GM19351 (cell line): ENCODE measurements at regions not wholly inside any gene's neighbourhood (a gene's known extent, or its start where the extent isn't known, plus 50 kb on each side); places are given as distances from the start of the nearest gene placed in this dataset.

Source experiments
- ATAC-seq: cut with Tn5 transposase; IDR thresholded peaks from one replicate; pipeline ENCODE4 v1.9.1; 2021; ENCODE audit warnings: mild to moderate bottlenecking, moderate library complexity; ENCODE audit not compliant: unreplicated experiment

DNA sequence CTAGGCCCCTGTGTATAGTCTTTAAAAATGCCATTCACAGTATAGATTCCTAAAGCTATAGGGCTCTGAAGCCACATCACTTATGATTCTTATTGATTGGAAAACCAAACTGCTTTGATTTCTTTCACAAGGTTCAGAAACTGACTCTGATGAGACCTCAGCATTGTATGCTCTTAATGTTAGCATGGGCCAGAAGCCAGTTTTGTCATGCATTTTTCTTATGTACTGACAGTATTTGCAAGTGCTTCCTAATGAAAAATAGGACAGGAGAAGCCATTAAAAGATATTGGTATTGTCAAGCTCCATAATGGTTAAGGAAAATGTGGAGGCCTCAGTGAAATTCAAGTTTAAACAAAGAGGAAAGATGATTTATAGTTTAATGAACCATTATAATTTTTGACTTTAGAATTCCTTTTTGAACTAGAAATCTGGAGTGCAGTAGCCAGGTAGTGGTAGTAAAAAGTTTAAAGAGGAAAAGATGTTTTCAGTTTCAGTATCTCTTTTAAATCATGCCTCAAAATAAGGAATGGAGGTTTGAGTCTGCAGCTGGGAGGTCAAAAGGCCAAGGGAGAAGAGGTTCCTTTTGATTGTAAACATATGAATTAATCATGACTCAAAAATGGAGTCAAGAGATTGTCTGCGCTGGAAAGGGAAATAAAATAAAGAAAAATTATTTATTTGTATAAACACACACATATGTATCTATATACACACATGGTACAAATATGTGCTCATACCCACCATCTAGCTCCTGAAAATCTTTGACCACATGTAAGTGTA, 388.1 kb upstream of the PRICKLE1 start:
- no peak for ATAC-seq

DNA sequence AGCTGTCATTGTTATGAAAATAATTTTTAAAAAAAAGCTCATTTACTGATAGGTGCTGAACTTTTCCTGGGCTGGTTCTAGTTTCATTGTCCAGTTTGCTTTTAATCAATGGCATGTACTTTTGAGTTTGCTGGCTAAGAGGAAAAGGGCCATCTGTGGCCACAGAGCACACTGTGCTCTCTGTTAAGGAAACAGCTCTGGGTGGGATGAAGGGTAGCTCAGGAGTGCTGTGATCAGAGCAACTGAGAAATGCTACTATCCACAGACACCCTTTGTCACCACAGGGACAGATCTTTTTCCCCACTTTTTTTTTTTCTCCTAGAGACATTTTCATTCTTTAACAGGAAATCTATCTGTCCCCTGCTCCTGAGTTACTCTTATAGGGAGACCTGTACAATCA, 387.1 kb upstream of the PRICKLE1 start:
- no peak for ATAC-seq

DNA sequence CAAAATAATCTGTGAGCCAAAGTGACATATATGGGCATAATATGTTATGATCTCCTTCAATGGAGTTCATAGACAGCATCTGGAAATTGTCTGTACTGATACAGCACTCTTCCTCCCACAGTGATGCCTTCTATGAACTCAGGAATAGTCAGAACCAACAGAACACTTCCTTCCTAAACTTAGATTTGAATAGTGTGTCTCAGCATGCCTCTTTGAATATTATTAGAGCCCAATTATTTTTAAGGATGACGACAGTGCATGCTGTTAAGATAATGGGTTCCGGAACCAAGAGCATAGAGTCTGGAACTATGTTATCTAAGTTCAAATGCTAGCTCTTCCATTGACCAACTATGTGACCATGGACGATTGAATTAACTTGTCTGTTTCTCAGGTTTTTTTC, 386.6 kb upstream of the PRICKLE1 start:
- no peak for ATAC-seq

DNA sequence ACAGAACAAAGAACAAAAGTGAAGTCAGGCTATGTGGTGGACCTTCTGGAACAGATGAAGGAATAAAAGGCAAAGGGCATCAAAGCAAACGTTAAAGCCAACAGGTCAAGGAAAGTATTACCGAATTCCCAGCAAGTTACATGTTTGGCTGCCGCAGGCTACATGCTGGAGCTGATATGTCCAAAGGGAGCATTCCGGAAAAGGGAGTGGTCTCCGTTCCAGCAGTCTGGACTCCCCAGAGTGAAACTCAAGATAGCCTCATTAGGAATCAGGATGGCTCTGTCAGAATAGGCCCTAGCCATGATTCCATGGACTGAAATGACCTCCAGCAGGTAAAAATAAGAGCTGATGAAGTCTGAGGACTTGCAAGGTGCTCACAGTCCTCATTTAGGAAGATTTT, 379.8 kb upstream of the PRICKLE1 start:
- ATAC-seq = no peak

DNA sequence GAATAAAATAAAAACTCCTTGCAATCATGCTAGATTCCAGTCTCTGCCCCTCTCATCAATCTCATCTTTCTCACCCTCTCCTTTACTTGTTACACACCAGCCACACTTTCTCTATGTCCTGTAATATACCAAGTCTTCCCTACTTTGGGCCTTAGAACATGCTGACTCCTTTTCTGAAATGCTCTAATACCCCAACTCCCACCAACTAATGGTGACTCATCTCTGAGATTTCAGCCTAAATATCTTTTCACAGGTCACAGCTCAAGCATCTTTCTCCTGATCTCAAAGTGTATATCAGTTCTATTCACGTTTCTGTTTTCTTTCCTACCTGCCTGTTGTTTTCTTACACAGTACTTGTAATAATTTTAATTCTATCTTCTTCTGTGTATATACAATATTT, 378.9 kb upstream of the PRICKLE1 start:
- ATAC-seq = no peak

DNA sequence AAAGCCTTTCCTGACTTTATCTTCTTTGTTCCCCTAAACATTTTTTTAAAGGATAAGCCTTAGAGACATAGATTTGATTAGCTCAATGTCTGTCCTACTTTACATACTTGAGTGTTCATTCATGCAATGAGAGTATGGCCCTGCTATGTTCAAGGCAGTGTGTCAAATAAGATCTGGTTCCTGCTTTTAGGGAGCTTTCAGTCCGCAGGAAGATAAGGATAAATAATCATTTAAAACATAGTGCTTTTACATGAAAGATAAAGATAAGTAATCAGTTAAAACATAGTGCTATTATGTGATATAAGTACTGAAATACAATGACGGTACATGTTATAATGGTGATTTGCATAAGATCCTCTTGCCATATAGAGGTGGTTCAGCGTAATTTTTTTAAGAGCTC, 378.3 kb upstream of the PRICKLE1 start:
- no peak for ATAC-seq

DNA sequence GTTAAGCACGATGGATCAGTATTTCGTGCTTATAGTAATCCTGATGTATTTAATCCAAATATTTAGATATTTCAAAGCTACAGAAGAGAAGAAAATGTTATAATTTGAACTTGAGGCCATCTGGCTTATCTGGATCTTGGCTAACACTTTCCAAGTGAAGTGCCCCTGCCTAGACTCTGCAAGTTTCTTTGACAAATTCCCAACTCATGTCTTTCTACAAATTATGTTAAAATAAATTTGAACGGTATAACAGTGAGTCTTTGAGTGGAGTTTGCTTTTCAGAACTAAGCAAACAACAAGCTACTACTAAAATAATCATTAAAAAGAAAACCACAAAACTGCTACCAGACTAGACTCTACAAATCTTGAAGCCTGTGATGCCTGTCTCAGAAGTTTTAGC, 374.4 kb upstream of the PRICKLE1 start:
- no peak for ATAC-seq

DNA sequence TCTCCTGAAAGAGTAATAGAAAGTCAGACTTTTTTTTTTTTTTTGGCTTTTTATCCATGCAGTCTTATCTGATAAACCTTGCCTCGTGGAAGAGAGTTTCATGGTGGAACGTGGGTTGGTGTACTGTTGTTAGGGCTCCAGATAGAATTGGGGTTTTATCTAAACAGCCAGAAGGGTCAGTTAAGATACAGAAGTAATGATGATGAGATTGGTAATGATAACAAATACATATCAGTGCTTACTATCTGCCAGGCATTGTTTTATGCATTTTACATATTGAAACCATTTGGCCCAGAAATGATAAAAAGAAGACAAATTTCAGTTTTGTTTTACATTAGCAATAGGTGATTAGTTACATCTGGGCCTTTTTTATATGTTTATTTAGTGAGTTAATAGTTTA, 372.8 kb upstream of the PRICKLE1 start:
- ATAC-seq = no peak

DNA sequence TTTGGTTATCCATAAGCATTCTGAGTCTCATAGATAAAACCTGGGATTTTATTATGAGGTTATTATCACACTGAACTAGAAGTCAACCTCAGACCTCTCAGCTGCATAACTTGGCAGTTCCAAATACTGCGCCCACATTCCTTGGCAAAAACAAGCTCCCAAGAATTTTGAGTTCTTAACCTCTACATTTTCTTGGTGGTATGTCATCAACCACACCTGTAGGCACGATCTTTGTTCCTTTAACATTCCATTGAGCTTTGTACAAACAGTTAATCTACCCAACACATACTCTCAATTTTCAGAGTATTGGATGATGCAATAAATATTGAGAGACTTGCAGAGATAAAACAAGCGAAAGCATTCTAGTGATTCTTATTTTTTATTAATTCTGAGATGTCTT, 371.8 kb upstream of the PRICKLE1 start:
- ATAC-seq = no peak

DNA sequence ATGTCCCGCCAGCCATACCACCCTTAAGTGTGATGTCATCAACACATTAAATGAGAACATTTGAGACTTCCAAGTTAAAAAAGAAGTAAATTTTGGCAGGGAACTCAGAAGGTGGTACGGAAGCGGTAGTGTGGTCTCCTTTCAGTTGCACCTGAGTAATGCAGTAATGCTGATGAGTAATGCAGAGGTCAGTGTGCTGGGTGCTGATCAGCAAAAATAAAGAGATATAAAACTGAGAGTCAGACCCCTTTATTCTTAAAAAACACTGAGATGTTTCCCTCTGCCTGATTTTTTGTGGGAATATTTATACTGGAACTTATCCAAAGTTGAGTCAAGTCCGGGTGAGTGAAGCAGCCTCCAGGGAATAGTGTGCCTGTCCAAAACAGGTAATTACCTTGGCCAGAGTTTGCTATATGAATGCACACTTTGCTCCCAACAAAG, 370.6 kb upstream of the PRICKLE1 start:
- no peak for ATAC-seq

DNA sequence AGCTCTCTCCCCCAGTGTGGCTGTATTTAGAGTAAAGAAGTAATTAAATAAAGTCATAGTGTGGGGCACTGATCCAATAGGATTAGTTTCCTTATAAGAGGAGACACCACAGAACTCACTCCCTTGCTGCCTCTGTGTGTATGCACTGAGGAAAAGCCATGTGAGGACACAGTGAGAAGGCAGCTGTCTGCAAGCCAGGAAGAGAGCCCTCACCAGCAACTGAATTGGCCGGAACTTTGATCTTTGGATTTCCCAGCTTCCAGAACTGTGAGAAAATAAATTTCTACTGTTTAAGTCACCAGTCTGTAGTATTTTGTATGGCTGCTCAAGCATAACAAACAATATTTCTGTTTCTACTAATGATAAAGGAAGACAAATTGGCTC, 368.7 kb upstream of the PRICKLE1 start:
- ATAC-seq = no peak

DNA sequence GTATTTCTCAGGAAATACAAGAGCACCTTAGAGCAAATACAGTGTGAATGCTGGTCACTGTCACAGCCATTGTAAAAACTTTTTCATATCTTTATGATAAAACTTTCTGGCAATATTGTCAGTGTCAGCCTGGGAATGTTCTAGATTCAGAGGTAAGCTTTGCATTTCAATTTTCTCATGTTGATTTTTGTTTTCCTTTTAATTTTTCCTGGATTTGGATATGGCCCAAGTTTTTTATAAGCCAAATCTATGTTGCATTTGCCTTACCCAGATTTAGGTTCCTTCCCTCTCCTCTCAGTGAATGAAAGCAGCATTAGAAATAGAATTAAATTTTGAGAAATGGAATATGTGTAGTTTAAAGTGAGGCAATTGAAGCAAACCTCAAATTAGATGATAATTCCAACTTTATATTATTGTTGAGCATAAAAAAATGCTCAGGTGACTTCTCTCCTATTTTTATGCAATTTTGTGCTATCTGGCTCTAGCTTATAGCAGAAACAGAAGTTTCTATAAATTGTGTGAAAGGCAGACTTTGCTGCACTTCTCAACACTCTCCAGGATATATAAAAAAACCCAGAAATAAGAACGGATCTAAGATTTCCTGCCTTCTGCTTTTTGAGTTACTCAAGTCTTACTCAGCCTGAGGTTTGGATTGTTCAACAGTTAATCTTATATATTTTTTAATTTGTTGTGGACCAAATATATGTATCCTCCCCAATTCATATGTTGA, 368.2 kb upstream of the PRICKLE1 start:
- no peak for ATAC-seq

DNA sequence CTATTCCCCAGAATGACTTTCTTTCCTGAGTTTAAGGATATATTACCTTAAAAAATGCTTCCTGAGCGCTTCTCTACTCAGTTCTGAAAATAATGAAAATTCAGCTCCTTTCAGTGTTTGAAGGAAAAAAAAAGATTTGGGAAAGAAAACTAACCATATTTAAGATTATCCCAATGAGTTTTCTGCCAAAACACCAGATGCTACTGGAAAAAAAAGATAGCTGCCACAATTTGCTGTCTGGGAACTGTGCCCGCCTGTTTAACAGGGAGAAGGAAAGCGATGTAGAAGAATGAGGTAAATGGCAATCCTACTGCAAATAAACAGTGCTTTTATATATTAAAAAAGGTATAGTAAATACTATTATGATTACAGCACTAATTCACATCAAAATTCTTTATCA, 367.6 kb upstream of the PRICKLE1 start:
- no peak for ATAC-seq

DNA sequence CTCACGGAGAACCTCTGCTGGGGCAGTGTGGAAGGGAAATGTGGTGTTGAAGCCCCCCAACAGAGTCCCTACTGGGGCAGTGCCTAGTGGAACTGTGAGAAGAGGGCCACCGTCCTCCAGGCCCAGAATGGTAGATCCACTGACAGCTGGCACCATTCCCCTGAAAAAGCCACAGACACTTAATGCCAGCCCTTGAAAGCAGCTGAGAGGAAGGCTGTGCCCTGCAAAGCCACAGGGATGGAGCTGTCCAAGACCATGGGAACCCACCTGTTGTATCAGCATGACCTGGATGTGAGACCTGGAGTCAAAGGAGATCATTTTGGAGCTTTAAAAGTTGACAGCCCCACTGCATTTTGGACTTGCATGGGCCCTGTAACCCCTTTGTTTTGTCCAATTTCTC, 363.5 kb upstream of the PRICKLE1 start:
- ATAC-seq = no peak

DNA sequence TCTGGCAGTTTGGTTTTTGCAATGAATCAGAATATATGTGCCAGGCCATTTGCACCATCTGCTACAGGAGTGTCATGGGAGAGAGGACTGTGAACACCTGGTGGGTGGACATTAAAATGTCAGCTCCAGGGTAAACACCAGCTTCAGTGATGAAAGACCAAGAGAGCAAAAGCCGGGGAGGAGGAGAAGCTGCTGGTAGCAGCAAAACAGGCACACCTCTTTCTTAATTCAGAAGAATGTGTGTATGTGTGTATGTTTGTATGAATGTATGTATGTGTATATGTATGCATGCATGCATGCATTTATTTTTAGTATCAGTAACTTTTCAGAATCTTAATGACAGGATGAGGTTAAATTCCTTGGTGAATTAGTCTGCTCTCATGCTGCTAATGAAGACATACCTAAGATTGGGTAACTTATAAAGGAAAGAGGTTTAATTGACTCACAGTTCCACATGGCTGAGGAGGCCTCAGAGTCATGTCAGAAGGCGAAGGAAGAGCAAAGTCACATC, 357.4 kb upstream of the PRICKLE1 start:
- no peak for ATAC-seq

DNA sequence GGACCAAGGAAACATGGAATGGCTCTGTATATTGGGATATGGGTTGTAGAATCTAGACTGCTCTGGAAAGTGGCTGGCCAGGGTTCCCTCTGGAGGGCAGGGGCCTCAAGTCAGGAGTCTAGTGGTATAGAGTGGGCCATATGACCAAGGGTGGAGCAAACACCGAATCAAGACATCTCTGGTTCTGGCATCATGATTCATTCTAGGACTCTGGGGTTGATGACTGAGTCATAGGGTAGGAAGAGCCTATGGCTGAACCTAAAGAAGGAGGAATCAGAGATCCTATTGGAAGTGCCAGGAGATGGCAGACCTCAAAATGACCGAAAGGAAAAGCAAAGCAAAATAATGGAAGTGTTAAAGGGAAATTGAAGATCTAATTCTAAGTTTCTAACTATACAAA, 356.4 kb upstream of the PRICKLE1 start:
- ATAC-seq = no peak

DNA sequence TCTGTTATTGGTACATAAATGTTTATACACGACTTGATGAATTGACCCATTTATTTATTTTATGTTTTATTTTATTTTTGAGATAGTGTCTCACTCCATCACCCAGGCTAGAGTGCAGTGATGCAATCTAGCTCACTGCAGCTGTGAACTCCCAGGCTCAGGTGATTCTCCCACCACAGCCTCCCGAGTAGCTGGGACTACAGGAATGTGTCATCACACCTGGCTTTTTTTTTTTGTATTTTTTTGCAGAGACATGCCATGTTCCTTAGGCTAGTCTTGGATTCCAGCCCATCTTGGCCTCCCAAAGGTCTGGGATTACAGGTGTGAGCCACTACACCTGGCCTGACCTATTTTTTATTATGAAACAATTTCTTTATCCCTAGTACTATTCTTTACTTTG, 355.0 kb upstream of the PRICKLE1 start:
- ATAC-seq = no peak

DNA sequence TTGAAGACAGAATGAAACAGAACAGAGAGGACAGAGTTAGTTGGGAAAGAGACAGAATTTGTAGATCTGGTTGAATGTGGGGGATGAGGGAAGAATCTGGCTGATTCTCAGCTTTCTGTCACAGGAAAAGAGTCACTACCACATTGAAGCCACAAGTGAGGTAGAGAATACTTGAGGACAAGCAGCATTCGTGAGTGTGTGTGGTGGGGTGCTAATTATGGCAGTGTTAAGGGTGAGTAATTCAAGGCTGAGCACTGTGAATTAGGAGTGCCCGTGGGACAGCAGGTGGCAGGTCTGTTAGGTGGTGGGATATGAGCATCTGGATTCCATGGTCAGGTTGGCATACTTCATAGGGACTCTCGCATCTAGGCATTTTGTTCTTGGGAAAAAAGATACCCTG, 347.4 kb upstream of the PRICKLE1 start:
- ATAC-seq = no peak

DNA sequence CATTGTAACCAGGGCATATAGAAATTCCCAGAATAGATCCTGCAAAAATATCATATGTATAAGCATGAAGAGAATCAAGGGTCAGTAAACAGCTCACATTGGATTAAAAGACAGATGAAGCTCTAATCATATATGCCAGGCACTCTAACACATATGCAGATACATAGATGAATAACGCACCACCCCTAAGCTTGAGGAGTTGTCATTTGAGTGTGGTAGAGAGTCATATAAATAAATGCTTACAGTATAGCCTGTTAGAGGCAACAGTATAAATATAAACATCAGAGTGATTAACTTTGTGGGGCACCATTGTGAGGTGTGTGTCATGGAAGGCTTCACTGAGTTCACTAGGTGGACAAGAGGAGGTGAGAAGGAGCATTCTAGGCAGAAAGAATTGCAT, 346.7 kb upstream of the PRICKLE1 start:
- ATAC-seq = no peak

DNA sequence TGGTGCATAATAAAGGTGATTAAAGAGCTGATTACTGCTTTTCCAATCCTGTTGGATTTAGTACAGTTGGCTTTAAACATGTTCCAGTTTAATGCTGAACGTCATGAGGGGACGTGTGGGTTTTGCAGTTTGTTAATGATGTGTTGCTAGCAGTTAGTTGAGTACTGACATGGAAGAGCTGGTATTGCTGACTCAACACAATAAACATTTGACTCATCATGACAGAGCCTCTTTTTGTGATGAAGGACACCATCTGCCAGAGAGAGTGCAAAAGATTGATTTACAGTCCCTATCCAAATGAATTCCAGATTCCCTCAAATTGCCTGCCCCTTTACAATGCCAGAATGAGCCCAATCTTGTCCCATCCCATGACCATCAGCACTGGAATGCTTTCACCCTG, 346.2 kb upstream of the PRICKLE1 start:
- ATAC-seq = no peak

DNA sequence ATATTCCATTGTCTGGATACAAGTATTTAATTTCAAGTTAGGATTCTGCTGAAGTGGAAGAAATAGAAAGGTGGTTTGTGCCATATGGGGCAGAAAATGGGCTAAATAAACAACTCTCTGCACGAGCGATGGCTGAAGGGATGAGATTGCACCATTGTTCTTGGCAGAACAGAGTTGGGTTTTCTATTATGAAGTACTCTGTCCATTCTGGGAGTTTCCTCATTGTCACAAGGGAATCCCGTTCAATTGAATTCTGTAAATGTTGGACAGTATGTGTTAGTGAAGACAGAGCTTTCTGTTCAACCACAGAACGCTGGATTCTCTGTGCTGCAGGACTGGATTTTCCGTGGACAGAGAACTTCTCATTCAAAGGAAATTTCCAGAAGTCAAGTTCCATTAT, 345.5 kb upstream of the PRICKLE1 start:
- ATAC-seq = no peak

DNA sequence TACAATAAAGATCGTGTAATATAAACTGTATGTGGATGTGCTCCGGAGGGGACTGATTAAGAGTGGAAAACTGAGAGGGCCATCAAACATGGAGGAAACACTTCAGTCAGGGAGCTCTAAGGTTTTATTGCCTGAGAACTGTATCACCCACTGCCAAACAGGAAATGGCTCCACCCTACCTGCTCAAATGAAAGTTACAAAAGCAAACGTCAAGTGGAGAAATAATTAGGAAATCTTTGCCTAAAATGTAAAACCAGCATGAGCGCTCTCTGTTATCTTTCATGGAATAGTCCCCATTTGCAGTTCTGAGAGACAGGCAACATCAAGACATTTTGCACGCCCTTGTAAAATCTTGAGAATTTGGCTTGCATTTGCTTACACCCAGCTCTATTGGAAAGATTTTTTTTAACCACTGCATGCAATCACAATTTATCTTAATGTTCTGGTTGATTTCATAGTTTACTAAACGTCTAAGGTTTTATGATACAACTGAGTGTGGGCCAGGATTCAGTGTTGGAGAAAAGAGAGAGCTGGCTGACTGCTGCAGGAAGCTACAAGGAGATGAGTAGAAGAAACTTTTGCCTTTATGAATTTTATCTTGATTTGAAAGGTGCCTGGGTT, 344.0 kb upstream of the PRICKLE1 start:
- ATAC-seq = no peak
